Endothelial cell (in vitro differentiated cells): ENCODE measurements at regions not wholly inside any gene's neighbourhood (a gene's known extent, or its start where the extent isn't known, plus 50 kb on each side); places are given as distances from the start of the nearest gene placed in this dataset.

Experiments
- DNase-seq: peaks from one replicate; pipeline ENCODE4 v3.0.0; 2021; ENCODE audit warnings: low spot score
- H3K27ac Mint-ChIP-seq: one replicate; pipeline ENCODE4 v1.8.0; 2021; ENCODE audit warnings: mixed read lengths, inconsistent platforms; ENCODE audit not compliant: unreplicated experiment
- H3K27me3 Mint-ChIP-seq: one replicate; pipeline ENCODE4 v1.8.0; 2021; ENCODE audit warnings: mild to moderate bottlenecking, moderate library complexity, mixed read lengths, inconsistent platforms; ENCODE audit not compliant: unreplicated experiment
- H3K36me3 Mint-ChIP-seq: one replicate; pipeline ENCODE4 v1.8.0; 2021; ENCODE audit warnings: mild to moderate bottlenecking, low read depth, mixed read lengths, inconsistent platforms; ENCODE audit not compliant: unreplicated experiment
- H3K4me1 Mint-ChIP-seq: one replicate; pipeline ENCODE4 v1.8.0; 2021; ENCODE audit warnings: mild to moderate bottlenecking, mixed read lengths, inconsistent platforms; ENCODE audit not compliant: unreplicated experiment
- H3K4me3 Mint-ChIP-seq: one replicate; pipeline ENCODE4 v1.8.0; 2021; ENCODE audit warnings: mild to moderate bottlenecking, mixed read lengths, inconsistent platforms; ENCODE audit not compliant: unreplicated experiment
- H3K9me3 Mint-ChIP-seq: one replicate; pipeline ENCODE4 v1.8.0; 2021; ENCODE audit warnings: mixed read lengths, inconsistent platforms; ENCODE audit not compliant: unreplicated experiment
- CTCF ChIP-seq: fragments of 200-600 bp; sonication (generic); IDR thresholded peaks from one replicate; pipeline ENCODE4 v1.5.0; 2021; ENCODE audit warnings: antibody characterized with exemption; ENCODE audit not compliant: unreplicated experiment

- Mint-ChIP-seq H3K4me3 (no peak overlapping the region), H3K27ac (no peak overlapping the region), H3K9me3 (no peaks in the 10 kb centered on the region), H3K4me1 (no peaks in the 10 kb centered on the region), H3K27me3 (no peaks in the 10 kb centered on the region), H3K36me3 (no peaks in the 10 kb centered on the region)
- no peak for TF ChIP-seq CTCF
- DNase-seq: no peak
Measured at GRCh38 chr1:96550061-96550460, 171.5 kb upstream of the PTBP2 start.

GRCh38 chr1:96552451-96552850 lies 169.1 kb upstream of the PTBP2 start:
- no peak for DNase-seq
- no peaks in the 10 kb centered on the region for H3K9me3 Mint-ChIP-seq
- H3K4me3 Mint-ChIP-seq: no peak overlapping the region
- H3K4me1 Mint-ChIP-seq: no peaks in the 10 kb centered on the region
- H3K27me3 Mint-ChIP-seq: no peaks in the 10 kb centered on the region
- H3K36me3 Mint-ChIP-seq: no peaks in the 10 kb centered on the region
- no peak for TF ChIP-seq CTCF
- H3K27ac Mint-ChIP-seq: no peak overlapping the region

- Mint-ChIP-seq H3K27ac (no peak overlapping the region), H3K27me3 (no peaks in the 10 kb centered on the region), H3K36me3 (no peaks in the 10 kb centered on the region), H3K4me3 (no peak overlapping the region), H3K9me3 (no peaks in the 10 kb centered on the region), H3K4me1 (no peaks in the 10 kb centered on the region)
- no peak for TF ChIP-seq CTCF
- DNase-seq: no peak
Measured at GRCh38 chr1:96553811-96554210, 167.8 kb upstream of the PTBP2 start.

- TF ChIP-seq CTCF: no peak
- H3K4me3 Mint-ChIP-seq: no peak overlapping the region
- H3K9me3 Mint-ChIP-seq: no peaks in the 10 kb centered on the region
- H3K27ac Mint-ChIP-seq: no peak overlapping the region
- peaks cover 2% of the 10 kb centered on the region for H3K27me3 Mint-ChIP-seq
- DNase-seq: no peak
- H3K4me1 Mint-ChIP-seq: no peaks in the 10 kb centered on the region
- no peaks in the 10 kb centered on the region for H3K36me3 Mint-ChIP-seq
Measured at GRCh38 chr1:96554364-96554763, 167.2 kb upstream of the PTBP2 start.

GRCh38 chr1:96557336-96557735 lies 164.2 kb upstream of the PTBP2 start:
- no peak overlapping the region for H3K4me3 Mint-ChIP-seq
- TF ChIP-seq CTCF: no peak
- no peaks in the 10 kb centered on the region for H3K9me3 Mint-ChIP-seq
- DNase-seq: no peak
- H3K4me1 Mint-ChIP-seq: no peaks in the 10 kb centered on the region
- peaks cover 2% of the 10 kb centered on the region for H3K27me3 Mint-ChIP-seq
- H3K27ac Mint-ChIP-seq: no peak overlapping the region
- H3K36me3 Mint-ChIP-seq: no peaks in the 10 kb centered on the region
